Tibial artery (tissue), 4 donors: ENCODE measurements at regions not wholly inside any gene's neighbourhood (a gene's known extent, or its start where the extent isn't known, plus 50 kb on each side); places are given as distances from the start of the nearest gene placed in this dataset.

Experiments used
- DNase-seq, 2 donors: peaks; one replicate each; pipeline ENCODE4 v3.0.0-alpha.2; 2019
- H3K27ac ChIP-seq, 2 donors: fragments of 200-600 bp; sonication (generic) in 1 of 2; 1 replicate in 1 of 2; 2 replicates in 1 of 2; pipeline ENCODE4 v1.5.1; 2018 to 2019; ENCODE audit warnings: mild to moderate bottlenecking in 1 of 2
- H3K27me3 ChIP-seq, 2 donors: fragments of 200-600 bp; sonication (generic) in 1 of 2; one replicate each; pipeline versions ENCODE4 v1.5.1 to v1.6.0; 2016 to 2019
- H3K36me3 ChIP-seq, 3 donors: fragments of 200-600 bp; sonication (generic) in 2 of 3; one replicate each; pipeline ENCODE4 v1.5.1; 2016 to 2019; ENCODE audit warnings: mild to moderate bottlenecking in 2 of 3
- H3K4me1 ChIP-seq, 4 donors: fragments of 200-600 bp; sonication (generic) in 2 of 4; 1 replicate in 3 of 4; 2 replicates in 1 of 4; pipeline ENCODE4 v1.5.1; 2016 to 2019
- H3K4me3 ChIP-seq, 2 donors: fragments of 200-600 bp; sonication (generic) in 1 of 2; 1 replicate in 1 of 2; 2 replicates in 1 of 2; pipeline ENCODE4 v1.5.1; 2018 to 2019; ENCODE audit warnings: mild to moderate bottlenecking in 2 of 2
- H3K9me3 ChIP-seq, 3 donors: fragments of 200-600 bp; sonication (generic) in 1 of 3; one replicate each; pipeline ENCODE4 v1.5.1; 2016 to 2019
- intact Hi-C: fragments of 100-400 bp; cut with DNase I; formaldehyde crosslinking; loops from one replicate; pipeline ENCODE4 v1.15.0; 2023; ENCODE audit warnings: low total_unique reads
- TF ChIP-seq, protein P1 (sequence below), 2 experiments: fragments of 200-600 bp in 1 of 2; fragments of 450-650 bp in 1 of 2; IDR thresholded peaks; one replicate each; pipeline ENCODE4 v1.5.1; 2017 to 2019; ENCODE audit warnings: antibody characterized with exemption in 2 of 2, mild to moderate bottlenecking in 1 of 2, moderate library complexity in 1 of 2

DNA sequence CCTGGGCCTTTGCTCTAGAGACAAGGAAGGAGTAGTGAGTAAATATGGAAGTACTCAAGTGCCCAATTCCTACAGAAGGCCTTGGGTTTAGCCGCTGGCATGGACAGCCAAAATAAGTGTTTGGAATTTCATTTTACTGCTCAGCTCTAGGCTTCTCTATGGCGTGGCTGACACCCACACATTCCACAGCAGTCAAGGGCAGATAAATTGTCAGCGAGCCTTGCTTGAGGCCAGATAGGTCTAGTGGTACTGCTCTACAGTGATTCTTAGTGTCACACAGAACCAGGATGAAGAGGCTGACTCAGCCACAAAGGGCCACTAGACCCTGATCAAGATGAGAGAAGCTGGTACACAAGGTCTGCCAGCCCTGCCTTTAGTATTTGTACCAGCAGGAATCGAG, 111.0 kb upstream of the NFIB start:
- no peaks in the 10 kb centered on the region for H3K27me3 ChIP-seq
- no peak overlapping the region for H3K27ac ChIP-seq
- H3K9me3 ChIP-seq = no peaks in the 10 kb centered on the region
- DNase-seq = no peak
- intact Hi-C loops = loop anchor here (10.0 kb wide), 1 partner anchor 1070 kb away; no protein-coding TSS in a partner anchor
- no peak overlapping the region for H3K4me3 ChIP-seq
- H3K36me3 ChIP-seq = no peaks in the 10 kb centered on the region
- TF ChIP-seq, protein P1, sequence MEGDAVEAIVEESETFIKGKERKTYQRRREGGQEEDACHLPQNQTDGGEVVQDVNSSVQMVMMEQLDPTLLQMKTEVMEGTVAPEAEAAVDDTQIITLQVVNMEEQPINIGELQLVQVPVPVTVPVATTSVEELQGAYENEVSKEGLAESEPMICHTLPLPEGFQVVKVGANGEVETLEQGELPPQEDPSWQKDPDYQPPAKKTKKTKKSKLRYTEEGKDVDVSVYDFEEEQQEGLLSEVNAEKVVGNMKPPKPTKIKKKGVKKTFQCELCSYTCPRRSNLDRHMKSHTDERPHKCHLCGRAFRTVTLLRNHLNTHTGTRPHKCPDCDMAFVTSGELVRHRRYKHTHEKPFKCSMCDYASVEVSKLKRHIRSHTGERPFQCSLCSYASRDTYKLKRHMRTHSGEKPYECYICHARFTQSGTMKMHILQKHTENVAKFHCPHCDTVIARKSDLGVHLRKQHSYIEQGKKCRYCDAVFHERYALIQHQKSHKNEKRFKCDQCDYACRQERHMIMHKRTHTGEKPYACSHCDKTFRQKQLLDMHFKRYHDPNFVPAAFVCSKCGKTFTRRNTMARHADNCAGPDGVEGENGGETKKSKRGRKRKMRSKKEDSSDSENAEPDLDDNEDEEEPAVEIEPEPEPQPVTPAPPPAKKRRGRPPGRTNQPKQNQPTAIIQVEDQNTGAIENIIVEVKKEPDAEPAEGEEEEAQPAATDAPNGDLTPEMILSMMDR (IDR thresholded peaks at IDR 0.05) = no peak
- H3K4me1 ChIP-seq = peaks cover 0 to 15% (median 4%) of the 10 kb centered on the region in 4 donors

GRCh38 chr9:14424289-14424688, 110.3 kb upstream of the NFIB start:
- Histone ChIP-seq H3K9me3 (no peaks in the 10 kb centered on the region), H3K27ac (no peak overlapping the region), H3K27me3 (no peaks in the 10 kb centered on the region), H3K4me1 (peaks cover 0 to 19% (median 4%) of the 10 kb centered on the region in 4 donors), H3K4me3 (no peak overlapping the region), H3K36me3 (no peaks in the 10 kb centered on the region)
- TF ChIP-seq, protein P1 (IDR thresholded peaks at IDR 0.05) = no peak
- no peak for DNase-seq
- intact Hi-C loops = loop anchor here (10.0 kb wide), 1 partner anchor 1069 kb away; no protein-coding TSS in a partner anchor

GRCh38 chr9:14423815-14424261, 109.9 kb upstream of the NFIB start:
- TF ChIP-seq, protein P1 (IDR thresholded peaks at IDR 0.05) = no peak
- H3K27me3 ChIP-seq = no peaks in the 10 kb centered on the region
- no peaks in the 10 kb centered on the region for H3K9me3 ChIP-seq
- H3K27ac ChIP-seq = no peak overlapping the region
- H3K4me3 ChIP-seq = no peak overlapping the region
- no peaks in the 10 kb centered on the region for H3K36me3 ChIP-seq
- no peak for DNase-seq
- peaks cover 0 to 19% (median 3%) of the 10 kb centered on the region in 4 donors for H3K4me1 ChIP-seq
- intact Hi-C loops = loop anchor here (10.0 kb wide), 1 partner anchor 1069 kb away; no protein-coding TSS in a partner anchor

DNA sequence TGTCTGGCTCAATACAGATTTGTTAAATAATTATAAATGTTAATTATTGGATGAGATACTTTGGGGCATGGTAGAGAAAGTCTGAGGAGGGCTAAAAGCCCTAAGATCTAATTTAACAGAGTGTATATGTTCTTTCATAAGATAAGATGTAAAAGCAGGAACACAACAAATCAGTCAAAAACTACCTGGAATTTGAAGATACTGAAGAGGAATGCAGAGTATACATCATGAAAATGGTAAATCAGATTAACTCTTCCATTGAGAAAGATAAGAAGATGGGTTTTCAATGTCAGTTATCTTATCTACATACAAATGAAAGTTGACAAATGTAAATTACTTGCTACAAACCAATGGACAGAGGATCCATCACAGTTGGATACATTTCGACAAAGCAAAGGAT, 107.3 kb upstream of the NFIB start:
- DNase-seq = no peak
- Histone ChIP-seq H3K27ac (no peak overlapping the region), H3K4me3 (no peak overlapping the region), H3K4me1 (peaks cover 0 to 20% (median 0%) of the 10 kb centered on the region in 4 donors), H3K36me3 (no peaks in the 10 kb centered on the region), H3K27me3 (no peaks in the 10 kb centered on the region), H3K9me3 (no peaks in the 10 kb centered on the region)
- TF ChIP-seq, protein P1 (IDR thresholded peaks at IDR 0.05) = no peak
- intact Hi-C loops = loop anchor here (10.0 kb wide), 1 partner anchor 1066 kb away; no protein-coding TSS in a partner anchor

DNA sequence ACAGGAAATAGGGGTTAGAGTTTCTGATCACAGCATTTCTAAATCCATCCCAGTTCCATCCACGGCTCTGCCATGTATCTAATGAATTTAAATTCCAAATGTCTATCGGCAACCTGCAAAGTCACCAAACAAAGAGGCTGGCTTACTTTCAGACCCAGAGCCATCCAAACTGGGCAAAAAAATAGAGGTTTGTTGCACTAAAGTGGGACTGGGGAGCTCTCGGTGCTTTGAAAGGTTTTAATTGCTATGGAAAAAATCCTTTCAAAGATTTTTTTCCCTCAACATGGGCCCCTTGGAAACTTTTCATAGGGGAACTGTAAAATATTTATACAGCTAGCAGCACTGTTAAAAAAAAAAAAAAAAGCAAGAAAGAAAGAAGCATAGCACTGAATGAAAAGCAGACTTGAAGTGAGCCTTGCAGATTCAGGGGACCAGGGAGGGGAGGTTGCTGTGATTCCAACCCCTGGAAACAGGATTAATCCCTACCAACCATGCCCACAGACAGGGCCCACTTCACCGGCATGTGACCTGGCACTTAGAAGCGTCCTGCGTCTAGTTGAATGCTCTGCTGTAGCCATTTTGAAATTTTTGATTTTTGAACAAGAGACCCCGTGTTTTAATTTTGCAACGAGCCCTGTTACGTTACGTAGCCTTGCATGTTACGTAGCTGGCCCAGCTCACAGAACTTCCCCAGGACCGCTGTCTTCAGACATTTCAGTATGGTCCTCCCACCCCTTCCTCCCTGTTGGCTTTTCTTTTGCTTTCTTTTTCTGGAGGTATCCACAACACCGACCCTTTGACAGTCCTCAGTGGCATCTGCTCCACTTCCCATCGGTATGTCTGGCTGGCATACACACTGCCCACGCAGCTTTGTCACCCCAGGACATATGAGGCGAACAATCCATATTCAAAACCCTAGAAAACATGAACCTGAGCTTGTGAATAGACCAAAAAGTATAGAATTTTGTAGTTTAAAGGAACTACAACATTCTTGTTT, 105.3 kb upstream of the NFIB start:
- Histone ChIP-seq H3K4me3 (peak overlapping the region; percentile 36 to 38), H3K36me3 (no peaks in the 10 kb centered on the region), H3K27me3 (no peaks in the 10 kb centered on the region), H3K9me3 (no peaks in the 10 kb centered on the region), H3K27ac (peak overlapping the region in 1 of 2 donors; percentile 17), H3K4me1 (peaks cover 0 to 20% (median 0%) of the 10 kb centered on the region in 4 donors)
- no peak for DNase-seq
- TF ChIP-seq, protein P1 (IDR thresholded peaks at IDR 0.05) = no peak
- intact Hi-C loops = no loop called here
